K562 (cell line): ENCODE measurements at regions not wholly inside any gene's neighbourhood (a gene's known extent, or its start where the extent isn't known, plus 50 kb on each side); places are given as distances from the start of the nearest gene placed in this dataset.

ENCODE experiments used
- ATAC-seq: fragments of 200-7000 bp; cut with Tn5 transposase; 3 replicates; pipeline ENCODE4 v1.9.1; 2020; ENCODE audit warnings: moderate library complexity
- BruUV-seq: library from RNA; stranded (reverse); fragments of 400-500 nt; replicated peaks from 2 replicates; lab custom pipeline; 2021; lab: Mats Ljungman, UMichigan
- CTCF ChIA-PET: fragments of 300-600 bp; formaldehyde crosslinking; extraction: SDS; loops from one replicate; lab custom pipeline; 2021; ENCODE audit warnings: low intra/inter-chr PET ratio; lab: Yijun Ruan, JAX
- POLR2A ChIA-PET: fragments of 300-600, 350-650 bp; sonication (Branson Sonifier 250); formaldehyde crosslinking; extraction: SDS; loops from one replicate; lab custom pipeline; 2021; ENCODE audit warnings: antibody characterized with exemption, inconsistent platforms; lab: Yijun Ruan, JAX
- DNase-seq, 4 experiments: peaks; one replicate each; pipeline versions ENCODE4 v3.0.0 to v3.0.0-alpha.2; 2011 to 2018; ENCODE audit warnings: low spot score in 3 of 4, mixed read lengths in 3 of 4; ENCODE audit errors: extremely low read depth in 1 of 4
- FAIRE-seq: peaks from 2 replicates; lab custom pipeline; 2011; peaks lifted over from hg19 to GRCh38; lab: Jason Lieb, UNC
- H2AFZ ChIP-seq: 2 replicates; pipeline ENCODE4 v1.6.0; 2011; ENCODE audit warnings: low read depth, low read length, control low read depth, inconsistent platforms
- H3K27ac ChIP-seq: fragments of 200-600 bp; 3 replicates; pipeline ENCODE4 v1.8.0; 2011; ENCODE audit warnings: low read depth, mild to moderate bottlenecking, control low read depth, inconsistent platforms, low read length, moderate library complexity, mixed read lengths; ENCODE audit errors: extremely low read depth
- H3K27me3 ChIP-seq, 2 experiments: fragments of 300-600 bp in 1 of 2; 2 replicates in 1 of 2; 3 replicates in 1 of 2; pipeline versions ENCODE4 v1.6.0 to v1.8.0; 2011; ENCODE audit warnings: inconsistent platforms in 2 of 2, low read length in 2 of 2, mild to moderate bottlenecking in 1 of 2, mixed read lengths in 1 of 2, moderate library complexity in 1 of 2; ENCODE audit not compliant: control insufficient read depth in 2 of 2, insufficient read depth in 2 of 2
- H3K36me3 ChIP-seq: fragments of 300-600 bp; 3 replicates; pipeline ENCODE4 v1.8.0; 2011; ENCODE audit warnings: mild to moderate bottlenecking, low read length, inconsistent platforms; ENCODE audit not compliant: control insufficient read depth, insufficient read depth
- H3K4me1 ChIP-seq, 2 experiments: fragments of 200-600 bp in 1 of 2; replicated peaks in 1 of 2; 2 replicates in 1 of 2; 3 replicates in 1 of 2; pipeline versions ENCODE4 v1.5.1 to v1.8.0; 2011; ENCODE audit warnings: inconsistent platforms in 2 of 2, low read length in 2 of 2, mild to moderate bottlenecking in 1 of 2, mixed read lengths in 1 of 2, moderate library complexity in 1 of 2; ENCODE audit not compliant: control insufficient read depth in 2 of 2, insufficient read depth in 2 of 2
- H3K4me2 ChIP-seq: 2 replicates; pipeline ENCODE4 v1.6.1; 2011; ENCODE audit warnings: low read length, control low read depth, inconsistent platforms, mixed read lengths; ENCODE audit not compliant: insufficient read depth
- H3K4me3 ChIP-seq: fragments of 200-600 bp; sonication (generic), shearing (Covaris generic); 2 replicates; pipeline ENCODE4 v1.5.1; 2016; ENCODE audit warnings: control low read depth, inconsistent platforms
- H3K79me2 ChIP-seq: fragments of 200-600 bp; 3 replicates; pipeline ENCODE4 v1.8.0; 2011; ENCODE audit warnings: low read length, inconsistent platforms; ENCODE audit not compliant: control insufficient read depth, insufficient read depth
- H3K9ac ChIP-seq, 2 experiments: 2 replicates each; pipeline versions ENCODE4 v1.6.0 to v1.6.1; 2011; ENCODE audit warnings: low read depth in 2 of 2, low read length in 2 of 2, control low read depth in 1 of 2, inconsistent platforms in 1 of 2, mild to moderate bottlenecking in 1 of 2, mixed read lengths in 1 of 2; ENCODE audit not compliant: insufficient read depth in 1 of 2
- H3K9me1 ChIP-seq: one replicate; pipeline ENCODE4 v1.6.0; 2011; ENCODE audit warnings: inconsistent platforms, mild to moderate bottlenecking, low read length, moderate library complexity; ENCODE audit not compliant: control insufficient read depth, insufficient read depth
- H3K9me3 ChIP-seq: replicated peaks from 2 replicates; pipeline ENCODE4 v1.5.1; 2011; ENCODE audit warnings: low read depth, low read length, inconsistent platforms; ENCODE audit not compliant: control insufficient read depth, insufficient read depth
- H4K20me1 ChIP-seq: replicated peaks from 2 replicates; pipeline ENCODE4 v1.6.1; 2011; ENCODE audit warnings: low read length, inconsistent platforms, mixed read lengths; ENCODE audit not compliant: control insufficient read depth, insufficient read depth
- ATF3 ChIP-seq, 2 experiments: fragments of 450-650 bp in 1 of 2; sonication (generic) in 1 of 2; formaldehyde crosslinking in 1 of 2; IDR thresholded peaks in 1 of 2; conservative IDR thresholded peaks in 1 of 2; 2 replicates each; pipeline versions ENCODE4 v1.6.1 to v1.8.1; 2016 to 2023; ENCODE audit warnings: mild to moderate bottlenecking in 2 of 2, moderate library complexity in 2 of 2, inconsistent platforms in 1 of 2, missing genetic modification reagents in 1 of 2
- CEBPG ChIP-seq, 3 experiments: fragments of 200-800 bp in 1 of 3; sonication (Bioruptor generic) in 1 of 3; sonication (generic) in 1 of 3; formaldehyde crosslinking in 1 of 3; IDR thresholded peaks in 2 of 3; conservative IDR thresholded peaks in 1 of 3; 2 replicates each; pipeline versions ENCODE4 v1.6.1 to v1.8.0; 2016 to 2022; ENCODE audit warnings: missing compliant biosample characterization in 2 of 3, missing genetic modification characterization in 2 of 3, mild to moderate bottlenecking in 1 of 3, missing genetic modification reagents in 1 of 3
- KAT7 ChIP-seq: sonication (generic); formaldehyde crosslinking; IDR thresholded peaks from 2 replicates; pipeline ENCODE4 v1.8.0; 2022; ENCODE audit warnings: missing genetic modification reagents, mild to moderate bottlenecking, borderline replicate concordance
- ZSCAN29 ChIP-seq: fragments of 450-650 bp; IDR thresholded peaks from 2 replicates; pipeline ENCODE4 v1.6.1; 2017
- WGBS: fragments of 100-300 bp; shearing (Covaris generic); methylation state at CpG from one replicate; pipeline ENCODE4 v1.1.6; 2016; ENCODE audit warnings: low coverage, mixed read lengths; ENCODE audit not compliant: insufficient coverage; ENCODE audit errors: missing lambda C conversion rate; 5-methylcytosine and 5-hydroxymethylcytosine counted together
- in situ Hi-C: fragments of 300-500 bp; cut with MboI; formaldehyde crosslinking; loops from 4 replicates; pipeline ENCODE4 v1.15.0; 2018; ENCODE audit warnings: inconsistent platforms, mixed read lengths
- intact Hi-C: fragments of 100-400 bp; cut with micrococcal nuclease; formaldehyde crosslinking; loops from 2 replicates; pipeline ENCODE4 v1.14.2; 2022

DNA sequence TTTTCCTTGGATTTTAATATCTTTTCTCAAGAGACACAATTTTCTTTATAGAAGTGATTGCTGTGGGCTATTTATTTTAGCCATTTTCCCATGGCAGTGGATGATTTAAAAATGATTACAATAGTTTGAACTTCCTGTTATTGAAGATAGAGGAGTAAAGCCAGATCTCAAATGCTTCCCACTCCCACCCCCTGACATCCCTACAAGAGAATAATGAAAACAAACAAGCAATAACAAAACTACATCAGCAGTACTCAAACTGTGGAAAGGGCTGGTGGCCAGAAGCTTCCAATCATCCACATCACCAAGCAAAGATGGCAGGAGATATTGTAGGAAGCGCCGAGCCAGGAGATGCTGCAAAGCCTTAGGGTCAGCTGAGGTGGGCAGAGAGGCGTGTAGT lies 831.1 kb upstream of the NR2F2 start:
- no peaks in the 10 kb centered on the region for H3K79me2 ChIP-seq
- FAIRE-seq = no peak
- H3K9ac ChIP-seq = no peak overlapping the region
- H3K27me3 ChIP-seq = peaks cover 21 to 25% of the 10 kb centered on the region in 2 experiments
- H3K9me1 ChIP-seq = no peaks in the 10 kb centered on the region
- ChIA-PET CTCF (no interaction called here), POLR2A (no interaction called here)
- H4K20me1 ChIP-seq = no peaks in the 10 kb centered on the region
- DNase-seq = no peak
- no peak overlapping the region for H3K27ac ChIP-seq
- WGBS = 5% methylated on average over 3 of the region's 3 CpGs
- no peak overlapping the region for H2AFZ ChIP-seq
- TF ChIP-seq ZSCAN29 = no peak
- H3K36me3 ChIP-seq = no peaks in the 10 kb centered on the region
- BruUV-seq = no TSS peak
- H3K4me2 ChIP-seq = no peak overlapping the region
- H3K4me3 ChIP-seq = no peak overlapping the region
- intact Hi-C loops = no loop called here
- in situ Hi-C loops = no loop called here
- no peaks in the 10 kb centered on the region for H3K4me1 ChIP-seq
- no peaks in the 10 kb centered on the region for H3K9me3 ChIP-seq
- no peak for ATAC-seq

DNA sequence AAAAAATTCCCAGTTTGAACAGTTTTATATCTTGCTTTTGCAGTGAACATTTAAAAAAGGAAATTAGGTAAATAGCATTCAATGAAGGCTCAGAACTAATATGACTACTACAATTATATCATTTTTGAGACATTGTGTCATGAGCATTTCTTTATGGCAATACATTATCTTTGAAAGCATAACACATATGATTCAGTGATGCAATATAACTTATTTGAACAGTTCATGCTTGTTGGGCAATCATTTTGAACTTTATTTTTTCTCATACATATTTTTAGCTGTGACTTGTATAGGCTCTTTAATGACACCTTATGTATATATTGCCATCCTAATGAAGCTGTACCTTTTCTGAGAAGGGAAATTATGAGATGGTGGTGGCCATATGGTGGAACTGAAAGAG lies 828.6 kb upstream of the NR2F2 start:
- in situ Hi-C loops (no loop called here), intact Hi-C loops (no loop called here)
- Histone ChIP-seq H3K27me3 (peaks cover 5 to 9% of the 10 kb centered on the region in 2 experiments; a peak in 3 of 5 replicates), H3K27ac (no peak overlapping the region), H3K4me3 (no peak overlapping the region), H3K4me2 (no peak overlapping the region), H4K20me1 (no peaks in the 10 kb centered on the region), H3K36me3 (no peaks in the 10 kb centered on the region), H3K9ac (no peak overlapping the region), H3K79me2 (no peaks in the 10 kb centered on the region), H3K9me3 (no peaks in the 10 kb centered on the region), H2AFZ (no peak overlapping the region), H3K9me1 (no peaks in the 10 kb centered on the region), H3K4me1 (no peaks in the 10 kb centered on the region)
- ChIA-PET POLR2A (interaction anchor here (0.6 kb wide), 1 partner anchor 198 kb away, joined by 3 read pairs; no protein-coding TSS in a partner anchor), CTCF (no interaction called here)
- peak; percentile 28; the same call in 1 of the 2 replicates for TF ChIP-seq ATF3 (IDR thresholded peaks at IDR 0.05)
- no peak for TF ChIP-seq ATF3 (CRISPR knock-in tag; conservative IDR thresholded peaks at IDR 0.05)
- no peak for TF ChIP-seq KAT7
- no peak for TF ChIP-seq CEBPG (CRISPR knock-in tag; IDR thresholded peaks at IDR 0.05)
- TF ChIP-seq CEBPG (tag; conservative IDR thresholded peaks at IDR 0.05 in 1 of 2, IDR thresholded peaks at IDR 0.05 in 1 of 2) = peak; percentile 57 to 60; a peak in 3 of 4 replicates
- no peak for ATAC-seq
- no peak for DNase-seq
- FAIRE-seq = no peak
- no TSS peak for BruUV-seq
